OCI-LY1 (cell line): ENCODE measurements at regions not wholly inside any gene's neighbourhood (a gene's known extent, or its start where the extent isn't known, plus 50 kb on each side); places are given as distances from the start of the nearest gene placed in this dataset.

Source experiments
- H2AFZ ChIP-seq: fragments of 200-600 bp; sonication (generic), shearing (Covaris generic); 2 replicates; pipeline ENCODE4 v1.6.0; 2014; ENCODE audit warnings: antibody characterized with exemption, mild to moderate bottlenecking, low read length
- H3F3A ChIP-seq: fragments of 200-600 bp; sonication (generic), shearing (Covaris generic); 2 replicates; pipeline ENCODE4 v1.6.0; 2014; ENCODE audit warnings: mild to moderate bottlenecking, antibody characterized with exemption, low read length, moderate library complexity; ENCODE audit not compliant: insufficient read depth
- H3K27ac ChIP-seq: fragments of 200-600 bp; sonication (generic); 2 replicates; pipeline ENCODE4 v1.5.1; 2014; ENCODE audit warnings: low read length, mixed run types, mild to moderate bottlenecking, low read depth; ENCODE audit not compliant: poor library complexity, severe bottlenecking
- H3K27me3 ChIP-seq: fragments of 200-600 bp; sonication (generic); 2 replicates; pipeline ENCODE4 v1.6.0; 2014; ENCODE audit warnings: antibody characterized with exemption, mild to moderate bottlenecking, low read length, moderate library complexity; ENCODE audit not compliant: insufficient read depth
- H3K36me3 ChIP-seq: fragments of 200-600 bp; sonication (generic); 2 replicates; pipeline ENCODE4 v1.6.1; 2014; ENCODE audit warnings: mild to moderate bottlenecking, antibody characterized with exemption, low read length, moderate library complexity, mixed read lengths; ENCODE audit not compliant: insufficient read depth
- H3K4me1 ChIP-seq: fragments of 200-600 bp; sonication (generic); 2 replicates; pipeline ENCODE4 v1.5.1; 2014; ENCODE audit warnings: mild to moderate bottlenecking, low read length, moderate library complexity; ENCODE audit not compliant: insufficient read depth, severe bottlenecking
- H3K4me2 ChIP-seq: fragments of 200-600 bp; sonication (generic), shearing (Covaris generic); 2 replicates; pipeline ENCODE4 v1.6.1; 2014; ENCODE audit warnings: low read length
- H3K4me3 ChIP-seq: fragments of 200-600 bp; sonication (generic); 2 replicates; pipeline ENCODE4 v1.5.1; 2014; ENCODE audit warnings: low read length, low read depth, mild to moderate bottlenecking, mixed read lengths; ENCODE audit not compliant: poor library complexity, severe bottlenecking
- H3K79me2 ChIP-seq: fragments of 200-600 bp; shearing (Covaris generic); 2 replicates; pipeline ENCODE4 v1.6.1; 2016; ENCODE audit warnings: mixed run types, low read length, mixed read lengths; ENCODE audit not compliant: insufficient read depth
- H3K9ac ChIP-seq: fragments of 200-600 bp; sonication (generic), shearing (Covaris generic); 2 replicates; pipeline ENCODE4 v1.6.1; 2014; ENCODE audit warnings: mild to moderate bottlenecking, low read length, mixed read lengths
- H3K9me2 ChIP-seq: fragments of 200-600 bp; sonication (generic), shearing (Covaris generic); 2 replicates; pipeline ENCODE4 v1.6.1; 2014; ENCODE audit warnings: low read depth, mild to moderate bottlenecking, low read length, mixed read lengths
- H3K9me3 ChIP-seq: fragments of 200-600 bp; shearing (Covaris generic); 2 replicates; pipeline ENCODE4 v1.6.1; 2014; ENCODE audit warnings: low read length, mixed read lengths
- H4K20me1 ChIP-seq: fragments of 200-600 bp; sonication (generic), shearing (Covaris generic); 2 replicates; pipeline ENCODE4 v1.6.0; 2016; ENCODE audit warnings: mild to moderate bottlenecking, low read length; ENCODE audit not compliant: insufficient read depth
- CTCF ChIP-seq: fragments of 200-600 bp; sonication (generic), shearing (Covaris generic); IDR thresholded peaks from 2 replicates; pipeline ENCODE4 v1.5.1; 2017; ENCODE audit warnings: mild to moderate bottlenecking, antibody characterized with exemption, low read length, moderate library complexity, mixed read lengths
- EZH2 ChIP-seq: fragments of 200-600 bp; sonication (generic), shearing (Covaris generic); IDR thresholded peaks from 2 replicates; pipeline ENCODE4 v1.8.0; 2017; ENCODE audit warnings: borderline replicate concordance, mixed run types, mild to moderate bottlenecking, antibody characterized with exemption, low read length, moderate library complexity, mixed read lengths

- Histone ChIP-seq H3K9me2 (no peaks in the 10 kb centered on the region), H3K9me3 (no peaks in the 10 kb centered on the region), H3K27me3 (no peaks in the 10 kb centered on the region), H3K4me1 (no peaks in the 10 kb centered on the region), H4K20me1 (no peaks in the 10 kb centered on the region), H3F3A (no peaks in the 10 kb centered on the region), H3K36me3 (no peaks in the 10 kb centered on the region), H3K9ac (no peak overlapping the region), H3K4me2 (no peak overlapping the region), H3K4me3 (no peak overlapping the region), H2AFZ (no peak overlapping the region), H3K27ac (no peak overlapping the region), H3K79me2 (no peaks in the 10 kb centered on the region)
- no peak for TF ChIP-seq CTCF
- TF ChIP-seq EZH2: no peak
Measured at GRCh38 chr9:106082621-106083020, 388.3 kb downstream of the TMEM38B start.

- TF ChIP-seq CTCF (no peak), EZH2 (no peak)
- H3K4me2 ChIP-seq: no peak overlapping the region
- no peaks in the 10 kb centered on the region for H3K36me3 ChIP-seq
Measured at GRCh38 chr9:106084702-106085101, 390.4 kb downstream of the TMEM38B start.

GRCh38 chr9:106085479-106085878 is 391.1 kb downstream of the TMEM38B start:
- Histone ChIP-seq H3K27ac (no peak overlapping the region), H3K4me3 (no peak overlapping the region), H2AFZ (no peak overlapping the region), H3K79me2 (no peaks in the 10 kb centered on the region), H3K4me2 (no peak overlapping the region), H3K36me3 (no peaks in the 10 kb centered on the region), H3K9me3 (no peaks in the 10 kb centered on the region), H3K9ac (no peak overlapping the region), H3K4me1 (no peaks in the 10 kb centered on the region), H3F3A (no peaks in the 10 kb centered on the region), H3K9me2 (no peaks in the 10 kb centered on the region), H4K20me1 (no peaks in the 10 kb centered on the region), H3K27me3 (no peaks in the 10 kb centered on the region)
- TF ChIP-seq CTCF (no peak), EZH2 (no peak)

More at GRCh38 chr9:106084702-106085101, 390.4 kb downstream of the TMEM38B start:
- no peaks in the 10 kb centered on the region for H3K4me1 ChIP-seq
- no peaks in the 10 kb centered on the region for H3K9me2 ChIP-seq
- H3K4me3 ChIP-seq: no peak overlapping the region
- H3K79me2 ChIP-seq: no peaks in the 10 kb centered on the region
- no peaks in the 10 kb centered on the region for H4K20me1 ChIP-seq
- no peaks in the 10 kb centered on the region for H3F3A ChIP-seq
- no peak overlapping the region for H3K9ac ChIP-seq
- H3K27ac ChIP-seq: no peak overlapping the region
- H3K9me3 ChIP-seq: no peaks in the 10 kb centered on the region
- no peak overlapping the region for H2AFZ ChIP-seq
- no peaks in the 10 kb centered on the region for H3K27me3 ChIP-seq
